ENCODE measurements at regions not wholly inside any gene's neighbourhood (a gene's known extent, or its start where the extent isn't known, plus 50 kb on each side); places are given as distances from the start of the nearest gene placed in this dataset.

DNA sequence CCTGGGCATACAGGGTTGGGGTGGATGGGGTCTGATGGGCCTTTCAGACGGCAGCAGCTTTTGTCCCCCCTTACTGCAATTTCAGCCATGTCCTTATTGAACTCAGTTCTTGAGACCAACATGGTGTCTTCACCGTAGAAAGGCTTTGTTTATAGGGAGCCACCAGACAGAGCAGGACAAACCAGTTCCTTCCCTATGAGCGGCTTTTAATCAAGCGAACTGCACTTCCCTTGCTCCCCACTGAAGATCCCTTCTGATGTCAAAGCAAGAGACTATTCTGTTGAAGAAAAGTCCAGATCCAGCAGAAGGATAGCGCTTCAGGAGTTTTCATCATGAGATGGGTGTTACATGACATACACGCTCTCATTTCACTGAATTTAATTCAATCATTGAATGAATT, 100.4 kb downstream of the CD47 start:
- ChIA-PET RAD21 (ENCODE audit: unreplicated experiment) (no interaction called here), CTCF (no interaction called here), POLR2A (no interaction called here), SMC1A (ENCODE audit: uncharacterized antibody, unreplicated experiment) (no interaction called here)
- H3K27me3 ChIP-seq (replicated peaks in 1 of 2; ENCODE audit: control insufficient read depth in 2 of 2, insufficient read depth in 2 of 2, low read length in 1 of 2), result no peaks in the 10 kb centered on the region
- no peaks in the 10 kb centered on the region for H4K20me1 ChIP-seq (ENCODE audit: control insufficient read depth, insufficient read depth)
- H2AFZ ChIP-seq (ENCODE audit: control insufficient read depth, low read depth, low read length), result no peak overlapping the region
- no peaks in the 10 kb centered on the region for H3K36me3 ChIP-seq (ENCODE audit: control insufficient read depth in 2 of 2, insufficient read depth in 2 of 2, low read length in 1 of 2)
- intact Hi-C loops (cut with micrococcal nuclease; ENCODE audit: unreplicated experiment), result no loop called here
- no TSS peak for BruUV-seq (replicated peaks)
- in situ Hi-C loops (cut with MboI), result no loop called here
- FAIRE-seq, result no peak
- H3K4me3 ChIP-seq, result no peak overlapping the region
- H3K27ac ChIP-seq (ENCODE audit: control insufficient read depth, insufficient read depth), result no peak overlapping the region
- no peak overlapping the region for H3K4me2 ChIP-seq (ENCODE audit: control insufficient read depth, insufficient read depth)
- DNase-seq (ENCODE audit: low read depth, low spot score), result no peak
- H3K79me2 ChIP-seq (ENCODE audit: control insufficient read depth, insufficient read depth, low read length), result no peaks in the 10 kb centered on the region
- no peak for ATAC-seq
- 68% methylated on average over 6 of the region's 6 CpGs for WGBS (ENCODE audit: insufficient coverage, insufficient replicate concordance, low lambda C conversion rate, missing lambda C conversion rate)
- TF ChIP-seq ZSCAN29 (IDR thresholded peaks at IDR 0.05), result no peak
- no peak for TF ChIP-seq SRF (IDR thresholded peaks at IDR 0.05; ENCODE audit: low read depth in 2 of 2, low read length in 2 of 2)
- no peak for TF ChIP-seq POLR2A (IDR thresholded peaks at IDR 0.05; ENCODE audit: low read depth, low read length)
- no peak for TF ChIP-seq NFIC (IDR thresholded peaks at IDR 0.05; ENCODE audit: low read depth, low read length)
- TF ChIP-seq SREBF1 (IDR thresholded peaks at IDR 0.05; ENCODE audit: low read length), result no peak
- TF ChIP-seq, protein P1, sequence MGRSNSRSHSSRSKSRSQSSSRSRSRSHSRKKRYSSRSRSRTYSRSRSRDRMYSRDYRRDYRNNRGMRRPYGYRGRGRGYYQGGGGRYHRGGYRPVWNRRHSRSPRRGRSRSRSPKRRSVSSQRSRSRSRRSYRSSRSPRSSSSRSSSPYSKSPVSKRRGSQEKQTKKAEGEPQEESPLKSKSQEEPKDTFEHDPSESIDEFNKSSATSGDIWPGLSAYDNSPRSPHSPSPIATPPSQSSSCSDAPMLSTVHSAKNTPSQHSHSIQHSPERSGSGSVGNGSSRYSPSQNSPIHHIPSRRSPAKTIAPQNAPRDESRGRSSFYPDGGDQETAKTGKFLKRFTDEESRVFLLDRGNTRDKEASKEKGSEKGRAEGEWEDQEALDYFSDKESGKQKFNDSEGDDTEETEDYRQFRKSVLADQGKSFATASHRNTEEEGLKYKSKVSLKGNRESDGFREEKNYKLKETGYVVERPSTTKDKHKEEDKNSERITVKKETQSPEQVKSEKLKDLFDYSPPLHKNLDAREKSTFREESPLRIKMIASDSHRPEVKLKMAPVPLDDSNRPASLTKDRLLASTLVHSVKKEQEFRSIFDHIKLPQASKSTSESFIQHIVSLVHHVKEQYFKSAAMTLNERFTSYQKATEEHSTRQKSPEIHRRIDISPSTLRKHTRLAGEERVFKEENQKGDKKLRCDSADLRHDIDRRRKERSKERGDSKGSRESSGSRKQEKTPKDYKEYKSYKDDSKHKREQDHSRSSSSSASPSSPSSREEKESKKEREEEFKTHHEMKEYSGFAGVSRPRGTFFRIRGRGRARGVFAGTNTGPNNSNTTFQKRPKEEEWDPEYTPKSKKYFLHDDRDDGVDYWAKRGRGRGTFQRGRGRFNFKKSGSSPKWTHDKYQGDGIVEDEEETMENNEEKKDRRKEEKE (IDR thresholded peaks at IDR 0.05), result no peak
- TF ChIP-seq YY1 (IDR thresholded peaks at IDR 0.05; ENCODE audit: low read depth, low read length), result no peak
- no peak for TF ChIP-seq BACH1 (IDR thresholded peaks at IDR 0.05; ENCODE audit: borderline replicate concordance)
- no peak for TF ChIP-seq MYC (IDR thresholded peaks at IDR 0.05; ENCODE audit: insufficient read depth, insufficient read length, insufficient replicate concordance, low read length, severe bottlenecking)
- no peak for TF ChIP-seq ETV6 (conservative IDR thresholded peaks at IDR 0.05 in 1 of 2, IDR thresholded peaks at IDR 0.05 in 1 of 2; ENCODE audit: borderline replicate concordance in 1 of 2, low read depth in 1 of 2)
- no peak for TF ChIP-seq NRF1 (conservative IDR thresholded peaks at IDR 0.05; ENCODE audit: low read depth, low read length)
- no peak for TF ChIP-seq ZNF622 (IDR thresholded peaks at IDR 0.05)
- no peak for TF ChIP-seq RFX5 (IDR thresholded peaks at IDR 0.05; ENCODE audit: low read depth, low read length)
- no peak for TF ChIP-seq HDAC6 (IDR thresholded peaks at IDR 0.05; ENCODE audit: unreplicated experiment)
- TF ChIP-seq, protein P2, sequence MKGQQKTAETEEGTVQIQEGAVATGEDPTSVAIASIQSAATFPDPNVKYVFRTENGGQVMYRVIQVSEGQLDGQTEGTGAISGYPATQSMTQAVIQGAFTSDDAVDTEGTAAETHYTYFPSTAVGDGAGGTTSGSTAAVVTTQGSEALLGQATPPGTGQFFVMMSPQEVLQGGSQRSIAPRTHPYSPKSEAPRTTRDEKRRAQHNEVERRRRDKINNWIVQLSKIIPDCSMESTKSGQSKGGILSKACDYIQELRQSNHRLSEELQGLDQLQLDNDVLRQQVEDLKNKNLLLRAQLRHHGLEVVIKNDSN (IDR thresholded peaks at IDR 0.05; ENCODE audit: borderline replicate concordance, extremely low read length, insufficient read depth, low read depth, low read length), result no peak
- TF ChIP-seq, protein P3, sequence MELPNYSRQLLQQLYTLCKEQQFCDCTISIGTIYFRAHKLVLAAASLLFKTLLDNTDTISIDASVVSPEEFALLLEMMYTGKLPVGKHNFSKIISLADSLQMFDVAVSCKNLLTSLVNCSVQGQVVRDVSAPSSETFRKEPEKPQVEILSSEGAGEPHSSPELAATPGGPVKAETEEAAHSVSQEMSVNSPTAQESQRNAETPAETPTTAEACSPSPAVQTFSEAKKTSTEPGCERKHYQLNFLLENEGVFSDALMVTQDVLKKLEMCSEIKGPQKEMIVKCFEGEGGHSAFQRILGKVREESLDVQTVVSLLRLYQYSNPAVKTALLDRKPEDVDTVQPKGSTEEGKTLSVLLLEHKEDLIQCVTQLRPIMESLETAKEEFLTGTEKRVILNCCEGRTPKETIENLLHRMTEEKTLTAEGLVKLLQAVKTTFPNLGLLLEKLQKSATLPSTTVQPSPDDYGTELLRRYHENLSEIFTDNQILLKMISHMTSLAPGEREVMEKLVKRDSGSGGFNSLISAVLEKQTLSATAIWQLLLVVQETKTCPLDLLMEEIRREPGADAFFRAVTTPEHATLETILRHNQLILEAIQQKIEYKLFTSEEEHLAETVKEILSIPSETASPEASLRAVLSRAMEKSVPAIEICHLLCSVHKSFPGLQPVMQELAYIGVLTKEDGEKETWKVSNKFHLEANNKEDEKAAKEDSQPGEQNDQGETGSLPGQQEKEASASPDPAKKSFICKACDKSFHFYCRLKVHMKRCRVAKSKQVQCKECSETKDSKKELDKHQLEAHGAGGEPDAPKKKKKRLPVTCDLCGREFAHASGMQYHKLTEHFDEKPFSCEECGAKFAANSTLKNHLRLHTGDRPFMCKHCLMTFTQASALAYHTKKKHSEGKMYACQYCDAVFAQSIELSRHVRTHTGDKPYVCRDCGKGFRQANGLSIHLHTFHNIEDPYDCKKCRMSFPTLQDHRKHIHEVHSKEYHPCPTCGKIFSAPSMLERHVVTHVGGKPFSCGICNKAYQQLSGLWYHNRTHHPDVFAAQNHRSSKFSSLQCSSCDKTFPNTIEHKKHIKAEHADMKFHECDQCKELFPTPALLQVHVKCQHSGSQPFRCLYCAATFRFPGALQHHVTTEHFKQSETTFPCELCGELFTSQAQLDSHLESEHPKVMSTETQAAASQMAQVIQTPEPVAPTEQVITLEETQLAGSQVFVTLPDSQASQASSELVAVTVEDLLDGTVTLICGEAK (IDR thresholded peaks at IDR 0.05; ENCODE audit: borderline replicate concordance), result no peak
- TF ChIP-seq, protein P4, sequence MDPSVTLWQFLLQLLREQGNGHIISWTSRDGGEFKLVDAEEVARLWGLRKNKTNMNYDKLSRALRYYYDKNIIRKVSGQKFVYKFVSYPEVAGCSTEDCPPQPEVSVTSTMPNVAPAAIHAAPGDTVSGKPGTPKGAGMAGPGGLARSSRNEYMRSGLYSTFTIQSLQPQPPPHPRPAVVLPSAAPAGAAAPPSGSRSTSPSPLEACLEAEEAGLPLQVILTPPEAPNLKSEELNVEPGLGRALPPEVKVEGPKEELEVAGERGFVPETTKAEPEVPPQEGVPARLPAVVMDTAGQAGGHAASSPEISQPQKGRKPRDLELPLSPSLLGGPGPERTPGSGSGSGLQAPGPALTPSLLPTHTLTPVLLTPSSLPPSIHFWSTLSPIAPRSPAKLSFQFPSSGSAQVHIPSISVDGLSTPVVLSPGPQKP (IDR thresholded peaks at IDR 0.05; ENCODE audit: low read depth, low read length), result no peak
- H3K4me1 ChIP-seq (ENCODE audit: control insufficient read depth, insufficient read depth, low read length), result no peaks in the 10 kb centered on the region
- H3K9me3 ChIP-seq (replicated peaks; ENCODE audit: control insufficient read depth, insufficient read depth, low read length), result no peaks in the 10 kb centered on the region
- no peak overlapping the region for H3K9ac ChIP-seq (ENCODE audit: control insufficient read depth, insufficient read depth, low read length)

All from GM12878 (cell line).